ENCODE measurements at regions not wholly inside any gene's neighbourhood (a gene's known extent, or its start where the extent isn't known, plus 50 kb on each side); places are given as distances from the start of the nearest gene placed in this dataset.

DNA sequence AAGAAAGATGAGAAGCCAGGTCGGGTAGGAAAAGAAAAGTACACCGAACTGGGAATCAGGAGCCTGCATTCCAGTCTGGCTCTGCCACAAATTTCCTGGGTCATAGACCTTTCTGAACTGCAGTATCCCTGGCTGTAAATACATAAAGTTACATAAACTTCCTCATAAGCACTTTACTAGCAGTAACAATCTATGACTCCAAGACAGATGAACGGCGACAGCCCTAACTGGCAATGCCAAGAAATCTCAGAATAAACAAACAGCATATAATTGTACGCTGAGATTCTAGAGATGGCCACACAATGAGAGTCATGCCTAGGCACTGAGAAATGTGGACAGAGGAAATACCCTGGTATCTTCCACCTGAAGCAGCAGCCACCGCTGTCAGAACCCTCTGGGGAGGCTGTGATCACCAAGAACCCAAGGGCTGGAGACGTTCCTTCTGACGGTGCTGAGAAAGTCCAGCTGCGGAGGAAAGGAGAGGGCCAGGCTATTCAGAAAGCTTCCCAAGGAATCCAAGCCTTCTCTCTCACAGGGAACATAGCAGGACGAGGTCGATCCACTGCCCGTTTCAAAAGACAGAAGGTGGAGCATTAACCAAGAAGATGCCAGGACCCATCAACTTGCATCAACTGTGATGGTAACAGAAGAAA is 89.3 kb upstream of the SLC66A3 start:
- Histone ChIP-seq H3K4me2 (no peak overlapping the region), H3K4me3 (no peak overlapping the region), H3K36me3 (ENCODE audit: insufficient read depth) (no peaks in the 10 kb centered on the region), H3K4me1 (ENCODE audit: insufficient read depth) (no peaks in the 10 kb centered on the region), H3K9me2 (ENCODE audit: insufficient read depth) (no peaks in the 10 kb centered on the region), H3F3A (replicated peaks; ENCODE audit: low read depth) (no peaks in the 10 kb centered on the region), H3K27ac (ENCODE audit: low read depth) (no peak overlapping the region), H4K20me1 (replicated peaks; ENCODE audit: insufficient read depth) (no peaks in the 10 kb centered on the region), H2AFZ (no peak overlapping the region), H3K79me2 (replicated peaks; ENCODE audit: insufficient read depth) (no peaks in the 10 kb centered on the region), H3K27me3 (ENCODE audit: insufficient read depth) (no peaks in the 10 kb centered on the region)
- TF ChIP-seq ZNF331 (CRISPR knock-in tag; IDR thresholded peaks at IDR 0.05; ENCODE audit: low read depth) (no peak), EZH2 (IDR thresholded peaks at IDR 0.05; ENCODE audit: low read depth, unreplicated experiment) (no peak), POLR2AphosphoS5 (IDR thresholded peaks at IDR 0.05; ENCODE audit: low read depth) (no peak), ZNF114 (CRISPR knock-in tag; IDR thresholded peaks at IDR 0.05) (no peak), EZH2phosphoT487 (IDR thresholded peaks at IDR 0.05; ENCODE audit: unreplicated experiment) (no peak), NANOG (IDR thresholded peaks at IDR 0.05; ENCODE audit: borderline replicate concordance) (no peak), STAT1 (IDR thresholded peaks at IDR 0.05; ENCODE audit: unreplicated experiment) (no peak), CREB1 (CRISPR knock-in tag; IDR thresholded peaks at IDR 0.05; ENCODE audit: low read depth) (no peak), JUNB (IDR thresholded peaks at IDR 0.05; ENCODE audit: unreplicated experiment) (no peak)
- TF ChIP-seq, protein P1, sequence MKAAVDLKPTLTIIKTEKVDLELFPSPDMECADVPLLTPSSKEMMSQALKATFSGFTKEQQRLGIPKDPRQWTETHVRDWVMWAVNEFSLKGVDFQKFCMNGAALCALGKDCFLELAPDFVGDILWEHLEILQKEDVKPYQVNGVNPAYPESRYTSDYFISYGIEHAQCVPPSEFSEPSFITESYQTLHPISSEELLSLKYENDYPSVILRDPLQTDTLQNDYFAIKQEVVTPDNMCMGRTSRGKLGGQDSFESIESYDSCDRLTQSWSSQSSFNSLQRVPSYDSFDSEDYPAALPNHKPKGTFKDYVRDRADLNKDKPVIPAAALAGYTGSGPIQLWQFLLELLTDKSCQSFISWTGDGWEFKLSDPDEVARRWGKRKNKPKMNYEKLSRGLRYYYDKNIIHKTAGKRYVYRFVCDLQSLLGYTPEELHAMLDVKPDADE (IDR thresholded peaks at IDR 0.05): no peak
- TF ChIP-seq, protein P2, sequence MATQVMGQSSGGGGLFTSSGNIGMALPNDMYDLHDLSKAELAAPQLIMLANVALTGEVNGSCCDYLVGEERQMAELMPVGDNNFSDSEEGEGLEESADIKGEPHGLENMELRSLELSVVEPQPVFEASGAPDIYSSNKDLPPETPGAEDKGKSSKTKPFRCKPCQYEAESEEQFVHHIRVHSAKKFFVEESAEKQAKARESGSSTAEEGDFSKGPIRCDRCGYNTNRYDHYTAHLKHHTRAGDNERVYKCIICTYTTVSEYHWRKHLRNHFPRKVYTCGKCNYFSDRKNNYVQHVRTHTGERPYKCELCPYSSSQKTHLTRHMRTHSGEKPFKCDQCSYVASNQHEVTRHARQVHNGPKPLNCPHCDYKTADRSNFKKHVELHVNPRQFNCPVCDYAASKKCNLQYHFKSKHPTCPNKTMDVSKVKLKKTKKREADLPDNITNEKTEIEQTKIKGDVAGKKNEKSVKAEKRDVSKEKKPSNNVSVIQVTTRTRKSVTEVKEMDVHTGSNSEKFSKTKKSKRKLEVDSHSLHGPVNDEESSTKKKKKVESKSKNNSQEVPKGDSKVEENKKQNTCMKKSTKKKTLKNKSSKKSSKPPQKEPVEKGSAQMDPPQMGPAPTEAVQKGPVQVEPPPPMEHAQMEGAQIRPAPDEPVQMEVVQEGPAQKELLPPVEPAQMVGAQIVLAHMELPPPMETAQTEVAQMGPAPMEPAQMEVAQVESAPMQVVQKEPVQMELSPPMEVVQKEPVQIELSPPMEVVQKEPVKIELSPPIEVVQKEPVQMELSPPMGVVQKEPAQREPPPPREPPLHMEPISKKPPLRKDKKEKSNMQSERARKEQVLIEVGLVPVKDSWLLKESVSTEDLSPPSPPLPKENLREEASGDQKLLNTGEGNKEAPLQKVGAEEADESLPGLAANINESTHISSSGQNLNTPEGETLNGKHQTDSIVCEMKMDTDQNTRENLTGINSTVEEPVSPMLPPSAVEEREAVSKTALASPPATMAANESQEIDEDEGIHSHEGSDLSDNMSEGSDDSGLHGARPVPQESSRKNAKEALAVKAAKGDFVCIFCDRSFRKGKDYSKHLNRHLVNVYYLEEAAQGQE (IDR thresholded peaks at IDR 0.05; ENCODE audit: unreplicated experiment): no peak
- TF ChIP-seq, protein P3, sequence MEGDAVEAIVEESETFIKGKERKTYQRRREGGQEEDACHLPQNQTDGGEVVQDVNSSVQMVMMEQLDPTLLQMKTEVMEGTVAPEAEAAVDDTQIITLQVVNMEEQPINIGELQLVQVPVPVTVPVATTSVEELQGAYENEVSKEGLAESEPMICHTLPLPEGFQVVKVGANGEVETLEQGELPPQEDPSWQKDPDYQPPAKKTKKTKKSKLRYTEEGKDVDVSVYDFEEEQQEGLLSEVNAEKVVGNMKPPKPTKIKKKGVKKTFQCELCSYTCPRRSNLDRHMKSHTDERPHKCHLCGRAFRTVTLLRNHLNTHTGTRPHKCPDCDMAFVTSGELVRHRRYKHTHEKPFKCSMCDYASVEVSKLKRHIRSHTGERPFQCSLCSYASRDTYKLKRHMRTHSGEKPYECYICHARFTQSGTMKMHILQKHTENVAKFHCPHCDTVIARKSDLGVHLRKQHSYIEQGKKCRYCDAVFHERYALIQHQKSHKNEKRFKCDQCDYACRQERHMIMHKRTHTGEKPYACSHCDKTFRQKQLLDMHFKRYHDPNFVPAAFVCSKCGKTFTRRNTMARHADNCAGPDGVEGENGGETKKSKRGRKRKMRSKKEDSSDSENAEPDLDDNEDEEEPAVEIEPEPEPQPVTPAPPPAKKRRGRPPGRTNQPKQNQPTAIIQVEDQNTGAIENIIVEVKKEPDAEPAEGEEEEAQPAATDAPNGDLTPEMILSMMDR (conservative IDR thresholded peaks at IDR 0.05; ENCODE audit: low read depth in 2 of 2): no peak
- TF ChIP-seq, protein P4, sequence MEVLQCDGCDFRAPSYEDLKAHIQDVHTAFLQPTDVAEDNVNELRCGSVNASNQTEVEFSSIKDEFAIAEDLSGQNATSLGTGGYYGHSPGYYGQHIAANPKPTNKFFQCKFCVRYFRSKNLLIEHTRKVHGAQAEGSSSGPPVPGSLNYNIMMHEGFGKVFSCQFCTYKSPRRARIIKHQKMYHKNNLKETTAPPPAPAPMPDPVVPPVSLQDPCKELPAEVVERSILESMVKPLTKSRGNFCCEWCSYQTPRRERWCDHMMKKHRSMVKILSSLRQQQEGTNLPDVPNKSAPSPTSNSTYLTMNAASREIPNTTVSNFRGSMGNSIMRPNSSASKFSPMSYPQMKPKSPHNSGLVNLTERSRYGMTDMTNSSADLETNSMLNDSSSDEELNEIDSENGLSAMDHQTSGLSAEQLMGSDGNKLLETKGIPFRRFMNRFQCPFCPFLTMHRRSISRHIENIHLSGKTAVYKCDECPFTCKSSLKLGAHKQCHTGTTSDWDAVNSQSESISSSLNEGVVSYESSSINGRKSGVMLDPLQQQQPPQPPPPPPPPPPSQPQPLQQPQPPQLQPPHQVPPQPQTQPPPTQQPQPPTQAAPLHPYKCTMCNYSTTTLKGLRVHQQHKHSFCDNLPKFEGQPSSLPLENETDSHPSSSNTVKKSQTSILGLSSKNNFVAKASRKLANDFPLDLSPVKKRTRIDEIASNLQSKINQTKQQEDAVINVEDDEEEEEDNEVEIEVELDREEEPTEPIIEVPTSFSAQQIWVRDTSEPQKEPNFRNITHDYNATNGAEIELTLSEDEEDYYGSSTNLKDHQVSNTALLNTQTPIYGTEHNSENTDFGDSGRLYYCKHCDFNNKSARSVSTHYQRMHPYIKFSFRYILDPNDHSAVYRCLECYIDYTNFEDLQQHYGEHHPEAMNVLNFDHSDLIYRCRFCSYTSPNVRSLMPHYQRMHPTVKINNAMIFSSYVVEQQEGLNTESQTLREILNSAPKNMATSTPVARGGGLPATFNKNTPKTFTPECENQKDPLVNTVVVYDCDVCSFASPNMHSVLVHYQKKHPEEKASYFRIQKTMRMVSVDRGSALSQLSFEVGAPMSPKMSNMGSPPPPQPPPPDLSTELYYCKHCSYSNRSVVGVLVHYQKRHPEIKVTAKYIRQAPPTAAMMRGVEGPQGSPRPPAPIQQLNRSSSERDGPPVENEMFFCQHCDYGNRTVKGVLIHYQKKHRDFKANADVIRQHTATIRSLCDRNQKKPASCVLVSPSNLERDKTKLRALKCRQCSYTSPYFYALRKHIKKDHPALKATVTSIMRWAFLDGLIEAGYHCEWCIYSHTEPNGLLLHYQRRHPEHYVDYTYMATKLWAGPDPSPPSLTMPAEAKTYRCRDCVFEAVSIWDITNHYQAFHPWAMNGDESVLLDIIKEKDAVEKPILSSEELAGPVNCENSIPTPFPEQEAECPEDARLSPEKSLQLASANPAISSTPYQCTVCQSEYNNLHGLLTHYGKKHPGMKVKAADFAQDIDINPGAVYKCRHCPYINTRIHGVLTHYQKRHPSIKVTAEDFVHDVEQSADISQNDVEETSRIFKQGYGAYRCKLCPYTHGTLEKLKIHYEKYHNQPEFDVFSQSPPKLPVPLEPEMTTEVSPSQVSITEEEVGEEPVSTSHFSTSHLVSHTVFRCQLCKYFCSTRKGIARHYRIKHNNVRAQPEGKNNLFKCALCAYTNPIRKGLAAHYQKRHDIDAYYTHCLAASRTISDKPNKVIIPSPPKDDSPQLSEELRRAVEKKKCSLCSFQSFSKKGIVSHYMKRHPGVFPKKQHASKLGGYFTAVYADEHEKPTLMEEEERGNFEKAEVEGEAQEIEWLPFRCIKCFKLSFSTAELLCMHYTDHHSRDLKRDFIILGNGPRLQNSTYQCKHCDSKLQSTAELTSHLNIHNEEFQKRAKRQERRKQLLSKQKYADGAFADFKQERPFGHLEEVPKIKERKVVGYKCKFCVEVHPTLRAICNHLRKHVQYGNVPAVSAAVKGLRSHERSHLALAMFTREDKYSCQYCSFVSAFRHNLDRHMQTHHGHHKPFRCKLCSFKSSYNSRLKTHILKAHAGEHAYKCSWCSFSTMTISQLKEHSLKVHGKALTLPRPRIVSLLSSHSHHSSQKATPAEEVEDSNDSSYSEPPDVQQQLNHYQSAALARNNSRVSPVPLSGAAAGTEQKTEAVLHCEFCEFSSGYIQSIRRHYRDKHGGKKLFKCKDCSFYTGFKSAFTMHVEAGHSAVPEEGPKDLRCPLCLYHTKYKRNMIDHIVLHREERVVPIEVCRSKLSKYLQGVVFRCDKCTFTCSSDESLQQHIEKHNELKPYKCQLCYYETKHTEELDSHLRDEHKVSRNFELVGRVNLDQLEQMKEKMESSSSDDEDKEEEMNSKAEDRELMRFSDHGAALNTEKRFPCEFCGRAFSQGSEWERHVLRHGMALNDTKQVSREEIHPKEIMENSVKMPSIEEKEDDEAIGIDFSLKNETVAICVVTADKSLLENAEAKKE (CRISPR knock-in tag; IDR thresholded peaks at IDR 0.05): no peak
- H3K27ac Mint-ChIP-seq: no peak overlapping the region
- H3K27me3 Mint-ChIP-seq (ENCODE audit: insufficient read depth, low read depth, poor library complexity): no peaks in the 10 kb centered on the region
- peaks cover 1% of the 10 kb centered on the region; the same call in 1 of the 3 replicates for H3K9me3 Mint-ChIP-seq
- peaks cover 5% of the 10 kb centered on the region; the same call in 2 of the 3 replicates for H3K4me1 Mint-ChIP-seq
- H3K36me3 Mint-ChIP-seq (ENCODE audit: low read depth): no peaks in the 10 kb centered on the region
- no peak overlapping the region for H3K4me3 Mint-ChIP-seq
- ATAC-seq (no peak), DNase-seq (ENCODE audit: low spot score) (no peak)

Measured in GM23338 (cell line).